HepG2 (cell line): ENCODE measurements at regions not wholly inside any gene's neighbourhood (a gene's known extent, or its start where the extent isn't known, plus 50 kb on each side); places are given as distances from the start of the nearest gene placed in this dataset.

Experiments
- ATAC-seq: fragments of 200-7000 bp; cut with Tn5 transposase; 3 replicates; pipeline ENCODE4 v1.9.1; 2020; ENCODE audit warnings: mild to moderate bottlenecking, moderate library complexity
- BruUV-seq: library from RNA; stranded (reverse); fragments of 400-500 nt; replicated peaks from 2 replicates; lab custom pipeline; 2021; lab: Mats Ljungman, UMichigan
- CTCF ChIA-PET: fragments of 300-600 bp; formaldehyde crosslinking; extraction: SDS; loops from one replicate; lab custom pipeline; 2021; ENCODE audit warnings: low total read pairs, inconsistent platforms, low intra/inter-chr PET ratio; lab: Yijun Ruan, JAX
- POLR2A ChIA-PET: fragments of 350-600 bp; sonication (Branson Sonifier 250); formaldehyde crosslinking; loops from one replicate; lab custom pipeline; 2020; ENCODE audit warnings: antibody characterized with exemption, inconsistent platforms; lab: Yijun Ruan, JAX
- DNase-seq: peaks from one replicate; pipeline ENCODE4 v3.0.0-alpha.2; 2015; ENCODE audit warnings: low spot score
- FAIRE-seq: peaks from 3 replicates; lab custom pipeline; 2011; peaks lifted over from hg19 to GRCh38; lab: Jason Lieb, UNC
- H2AFZ ChIP-seq: one replicate; pipeline ENCODE4 v1.6.1; 2011; ENCODE audit warnings: low read length, inconsistent platforms
- H3K27ac ChIP-seq: fragments of 300-600 bp; 3 replicates; pipeline ENCODE4 v1.8.0; 2011; ENCODE audit warnings: mixed run types, mild to moderate bottlenecking, mixed read lengths, low read length, inconsistent platforms; ENCODE audit not compliant: insufficient read depth; ENCODE audit errors: extremely low read length
- H3K27me3 ChIP-seq, 2 experiments: fragments of 200-600 bp in 1 of 2; 2 replicates in 1 of 2; 3 replicates in 1 of 2; pipeline versions ENCODE4 v1.6.0 to v1.8.0; 2011; ENCODE audit warnings: low read length in 2 of 2, mild to moderate bottlenecking in 2 of 2, moderate library complexity in 2 of 2, inconsistent platforms in 1 of 2; ENCODE audit not compliant: insufficient read depth in 2 of 2, control insufficient read depth in 1 of 2
- H3K36me3 ChIP-seq, 2 experiments: fragments of 200-600 bp in 1 of 2; replicated peaks in 1 of 2; 2 replicates in 1 of 2; 3 replicates in 1 of 2; pipeline versions ENCODE4 v1.5.1 to v1.8.0; 2011; ENCODE audit warnings: low read length in 2 of 2, inconsistent platforms in 1 of 2; ENCODE audit not compliant: insufficient read depth in 2 of 2, control insufficient read depth in 1 of 2
- H3K4me1 ChIP-seq: 2 replicates; pipeline ENCODE4 v1.5.1; 2012; ENCODE audit warnings: low read length, inconsistent platforms; ENCODE audit not compliant: insufficient read depth
- H3K4me2 ChIP-seq: 2 replicates; pipeline ENCODE4 v1.6.0; 2011; ENCODE audit warnings: low read depth, low read length, inconsistent platforms
- H3K4me3 ChIP-seq, 3 experiments: fragments of 200-600 bp in 1 of 3; sonication (generic), shearing (Covaris generic) in 1 of 3; replicated peaks in 1 of 3; 2 replicates each; pipeline ENCODE4 v1.5.1; 2011 to 2016; ENCODE audit warnings: low read length in 3 of 3, inconsistent platforms in 2 of 3, low read depth in 2 of 3, mild to moderate bottlenecking in 2 of 3, control low read depth in 1 of 3, mixed read lengths in 1 of 3; ENCODE audit not compliant: insufficient read depth in 1 of 3
- H3K79me2 ChIP-seq: one replicate; pipeline ENCODE4 v1.6.1; 2011; ENCODE audit warnings: low read length, inconsistent platforms; ENCODE audit not compliant: insufficient read depth
- H3K9ac ChIP-seq: 2 replicates; pipeline ENCODE4 v1.6.0; 2011; ENCODE audit warnings: mild to moderate bottlenecking, low read depth, low read length, inconsistent platforms; ENCODE audit not compliant: insufficient read depth
- H3K9me3 ChIP-seq: 2 replicates; pipeline ENCODE4 v1.5.1; 2012; ENCODE audit warnings: mild to moderate bottlenecking, low read length
- H4K20me1 ChIP-seq: 2 replicates; pipeline ENCODE4 v1.6.0; 2011; ENCODE audit warnings: inconsistent platforms, mild to moderate bottlenecking, low read length, moderate library complexity; ENCODE audit not compliant: insufficient read depth
- CBX2 ChIP-seq, 2 experiments: fragments of 200-600 bp in 1 of 2; sonication (generic); formaldehyde crosslinking in 1 of 2; IDR thresholded peaks; 2 replicates each; pipeline versions ENCODE4 v1.7.0 to v1.8.1; 2018 to 2022; ENCODE audit warnings: low read depth in 2 of 2, low read length in 1 of 2, mild to moderate bottlenecking in 1 of 2, missing genetic modification reagents in 1 of 2
- CEBPB ChIP-seq: IDR thresholded peaks from 2 replicates; pipeline ENCODE4 v1.6.1; 2011; ENCODE audit warnings: low read depth, low read length, improper control_type of control experiment, borderline replicate concordance
- CEBPG ChIP-seq: IDR thresholded peaks from 2 replicates; pipeline ENCODE4 v1.6.1; 2016
- E2F1 ChIP-seq: sonication (generic); formaldehyde crosslinking; IDR thresholded peaks from 2 replicates; pipeline ENCODE4 v1.5.0; 2020; ENCODE audit warnings: missing genetic modification reagents
- HNRNPLL ChIP-seq: fragments of 200-400 bp; formaldehyde crosslinking; IDR thresholded peaks from 2 replicates; pipeline ENCODE4 v1.6.1; 2017; ENCODE audit warnings: mild to moderate bottlenecking, low read depth, low read length; ENCODE audit not compliant: poor library complexity, severe bottlenecking
- JUN ChIP-seq: sonication (generic); formaldehyde crosslinking; IDR thresholded peaks from 2 replicates; pipeline ENCODE4 v1.4.0; 2020; ENCODE audit warnings: mild to moderate bottlenecking, missing genetic modification reagents
- MNT ChIP-seq: fragments of 450-650 bp; IDR thresholded peaks from 2 replicates; pipeline ENCODE4 v1.6.1; 2016
- PHF20 ChIP-seq: sonication (generic); formaldehyde crosslinking; IDR thresholded peaks from 2 replicates; pipeline ENCODE4 v1.5.0; 2020; ENCODE audit warnings: mild to moderate bottlenecking, missing genetic modification reagents
- RAD51 ChIP-seq: fragments of 450-650 bp; IDR thresholded peaks from 2 replicates; pipeline ENCODE4 v1.6.1; 2016; ENCODE audit warnings: borderline replicate concordance
- RNF2 ChIP-seq: fragments of 450-650 bp; conservative IDR thresholded peaks from 2 replicates; pipeline ENCODE4 v1.6.1; 2016; ENCODE audit warnings: low read depth
- TFDP2 ChIP-seq: sonication (generic); formaldehyde crosslinking; IDR thresholded peaks from 2 replicates; pipeline ENCODE4 v1.4.0; 2020; ENCODE audit warnings: missing genetic modification reagents
- ZBTB10 ChIP-seq: sonication (generic); formaldehyde crosslinking; IDR thresholded peaks from 2 replicates; pipeline ENCODE4 v1.4.0; 2020; ENCODE audit warnings: missing genetic modification reagents, borderline replicate concordance
- ZFP62 ChIP-seq: sonication (generic); formaldehyde crosslinking; IDR thresholded peaks from 2 replicates; pipeline ENCODE4 v1.4.0; 2020; ENCODE audit warnings: missing genetic modification reagents
- ZMYM3 ChIP-seq: sonication (generic); formaldehyde crosslinking; IDR thresholded peaks from 2 replicates; pipeline ENCODE4 v1.5.1; 2020; ENCODE audit warnings: mild to moderate bottlenecking, missing genetic modification reagents
- WGBS: methylation state at CpG from one replicate; pipeline ENCODE4 v1.1.6; 2017; ENCODE audit warnings: low lambda C conversion rate; 5-methylcytosine and 5-hydroxymethylcytosine counted together
- in situ Hi-C: cut with HindIII; loops from 2 replicates; pipeline ENCODE4 v1.10.0; 2017; ENCODE audit warnings: low pct_unique_long_range_greater_than_20kb; ENCODE audit not compliant: extremely low pct_ligation_motif_present
- intact Hi-C: fragments of 100-400 bp; cut with micrococcal nuclease; formaldehyde crosslinking; loops from one replicate; pipeline ENCODE4 v1.10.0; 2022; ENCODE audit not compliant: unreplicated experiment

GRCh38 chr4:41865306-41865980, 69.8 kb upstream of the TMEM33 start:
- POLR2A ChIA-PET, result no interaction called here
- H3K9ac ChIP-seq, result no peak overlapping the region
- BruUV-seq, result no TSS peak
- no peaks in the 10 kb centered on the region for H4K20me1 ChIP-seq
- H3K9me3 ChIP-seq, result no peaks in the 10 kb centered on the region
- CTCF ChIA-PET, result no interaction called here
- H3K27me3 ChIP-seq, result peaks cover 2 to 38% of the 10 kb centered on the region in 2 experiments
- H3K4me2 ChIP-seq, result peak overlapping the region; percentile 18; the same call in 1 of the 2 replicates
- no peak overlapping the region for H2AFZ ChIP-seq
- FAIRE-seq (no peak), ATAC-seq (peak; percentile 90), DNase-seq (no peak)
- no peaks in the 10 kb centered on the region for H3K4me1 ChIP-seq
- no peak overlapping the region for H3K4me3 ChIP-seq
- intact Hi-C loops (no loop called here), in situ Hi-C loops (no loop called here)
- H3K79me2 ChIP-seq, result no peaks in the 10 kb centered on the region
- H3K36me3 ChIP-seq, result no peaks in the 10 kb centered on the region
- 10% methylated on average over 30 of the region's 33 CpGs for WGBS
- H3K27ac ChIP-seq, result no peak overlapping the region
- TF ChIP-seq TFDP2 (CRISPR knock-in tag), result 0 out of 2 replicates have a peak, but pooled peaks have one; percentile 24
- TF ChIP-seq ZBTB10 (CRISPR knock-in tag), result no peak
- 0 out of 2 replicates have a peak, but pooled peaks have one; percentile 26 for TF ChIP-seq RNF2
- TF ChIP-seq ZFP62 (CRISPR knock-in tag), result no peak
- no peak for TF ChIP-seq PHF20 (CRISPR knock-in tag)
- 0 out of 2 replicates have a peak, but pooled peaks have one; percentile 28 for TF ChIP-seq E2F1 (CRISPR knock-in tag)
- peak; percentile 57; the same call in 1 of the 2 replicates for TF ChIP-seq CEBPB
- TF ChIP-seq MNT, result no peak
- TF ChIP-seq ZMYM3 (CRISPR knock-in tag), result peak; percentile 60; the same call in 1 of the 2 replicates
- peak; percentile 48; the same call in 1 of the 2 replicates for TF ChIP-seq CBX2 (IDR thresholded peaks at IDR 0.05; ENCODE audit: low read depth, low read length)
- no peak; the same call in 1 of the 2 replicates for TF ChIP-seq CBX2 (CRISPR knock-in tag; IDR thresholded peaks at IDR 0.05; ENCODE audit: low read depth)
- peak; percentile 49 for TF ChIP-seq CEBPG (CRISPR knock-in tag)
- no peak for TF ChIP-seq JUN (CRISPR knock-in tag)
- no peak for TF ChIP-seq RAD51
- peak; percentile 65 for TF ChIP-seq HNRNPLL
